Ovary (tissue), 7 donors: ENCODE measurements at regions not wholly inside any gene's neighbourhood (a gene's known extent, or its start where the extent isn't known, plus 50 kb on each side); places are given as distances from the start of the nearest gene placed in this dataset.

Experiments used
- DNase-seq, 5 donors: peaks; one replicate each; pipeline ENCODE4 v3.0.0-alpha.2; 2019 to 2020
- H3K27ac ChIP-seq, 2 donors: fragments of 200-600 bp; one replicate each; pipeline versions ENCODE4 v1.5.1 to v1.8.0; 2019 to 2022
- H3K27me3 ChIP-seq: fragments of 200-600 bp; one replicate; pipeline ENCODE4 v1.8.0; 2022
- H3K36me3 ChIP-seq: fragments of 200-600 bp; sonication (generic); one replicate; pipeline ENCODE4 v1.5.1; 2019
- H3K4me1 ChIP-seq: one replicate; pipeline ENCODE4 v1.8.1; 2013; ENCODE audit warnings: mild to moderate bottlenecking, moderate library complexity; ENCODE audit not compliant: insufficient read depth
- H3K4me3 ChIP-seq: fragments of 200-600 bp; sonication (generic); one replicate; pipeline ENCODE4 v1.5.1; 2017
- H3K9me3 ChIP-seq, 2 donors: fragments of 200-600 bp in 1 of 2; sonication (generic) in 1 of 2; one replicate each; pipeline versions ENCODE4 v1.5.1 to v1.8.1; 2013 to 2019; ENCODE audit warnings: mild to moderate bottlenecking in 1 of 2, moderate library complexity in 1 of 2
- CTCF ChIP-seq, 3 donors: fragments of 450-650 bp in 2 of 3; fragments of 200-600 bp in 1 of 3; IDR thresholded peaks; one replicate each; pipeline versions ENCODE4 v1.5.1 to v1.8.0; 2016 to 2022; ENCODE audit warnings: antibody characterized with exemption in 3 of 3, mild to moderate bottlenecking in 1 of 3
- EP300 ChIP-seq: sonication (generic); formaldehyde crosslinking; IDR thresholded peaks from one replicate; pipeline ENCODE4 v1.6.1; 2017; ENCODE audit warnings: antibody characterized with exemption
- POLR2A ChIP-seq: fragments of 450-650 bp; IDR thresholded peaks from one replicate; pipeline ENCODE4 v1.6.1; 2017; ENCODE audit warnings: antibody characterized with exemption, mild to moderate bottlenecking, moderate library complexity
- WGBS, 3 donors: extraction: QIAGEN DNeasy Blood & Tissue Kit in 1 of 3; methylation state at CpG; one replicate each; pipeline versions ENCODE4 v1.1.5 to v1.1.7; 2013 to 2017; 5-methylcytosine and 5-hydroxymethylcytosine counted together
- intact Hi-C, 4 donors: fragments of 100-400 bp; cut with DNase I; formaldehyde crosslinking; loops; one replicate each; pipeline versions ENCODE4 v1.11.0 to v1.15.1; 2022 to 2023
- donor health status: DM: no; HTN: no; CAD: no; lungs with moderate emphysema.
- donor health status: DM: no; HTN: no; CAD: no.
- donor health status: Bipolar disorder and iron deficiency.
- donor health status: DM: no; HTN: no; CAD: no.
- donor health status: DM: yes; HTN: yes; CAD: no.

DNA sequence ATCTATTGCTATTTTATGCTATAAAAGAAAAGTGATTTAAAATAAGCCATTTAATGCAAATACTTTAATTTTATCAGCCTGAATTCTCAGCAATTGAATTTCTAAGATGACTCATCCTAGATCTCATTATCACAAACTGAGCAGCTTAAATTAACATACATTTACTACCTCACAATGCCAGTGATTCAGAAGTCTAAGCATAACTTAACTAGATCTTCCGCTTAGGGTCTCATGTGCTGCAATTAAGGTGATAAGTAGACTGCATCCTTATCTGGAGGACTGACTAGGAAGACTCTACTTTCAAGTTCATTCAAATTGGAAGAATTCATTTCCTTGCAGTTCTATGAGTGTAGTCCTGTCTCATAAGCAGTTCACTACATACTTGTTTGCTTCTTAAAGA, 286.6 kb downstream of the COL11A1 start:
- H3K9me3 ChIP-seq, result no peaks in the 10 kb centered on the region
- TF ChIP-seq POLR2A, result no peak
- no peak for TF ChIP-seq EP300
- no peak for TF ChIP-seq CTCF (IDR thresholded peaks at IDR 0.05)
- intact Hi-C loops, result no loop called here
- H3K27ac ChIP-seq, result no peak overlapping the region
- H3K4me1 ChIP-seq, result no peaks in the 10 kb centered on the region
- no peak overlapping the region for H3K4me3 ChIP-seq
- DNase-seq, result no peak
- no peaks in the 10 kb centered on the region for H3K27me3 ChIP-seq
- 88 to 96% (median 90%) methylated on average over 1 of the region's 1 CpG for WGBS, 3 donors
- no peaks in the 10 kb centered on the region for H3K36me3 ChIP-seq

GRCh38 chr1:102800406-102800805, 307.9 kb downstream of the COL11A1 start:
- Histone ChIP-seq H3K9me3 (no peaks in the 10 kb centered on the region), H3K4me3 (no peak overlapping the region), H3K27ac (no peak overlapping the region), H3K27me3 (no peaks in the 10 kb centered on the region), H3K4me1 (no peaks in the 10 kb centered on the region), H3K36me3 (no peaks in the 10 kb centered on the region)
- no peak for DNase-seq
- TF ChIP-seq EP300 (no peak), POLR2A (no peak), CTCF (IDR thresholded peaks at IDR 0.05) (no peak)
- WGBS, 3 donors, result 34 to 64% (median 35%) methylated on average over 3 of the region's 3 CpGs
- intact Hi-C loops, result no loop called here

DNA sequence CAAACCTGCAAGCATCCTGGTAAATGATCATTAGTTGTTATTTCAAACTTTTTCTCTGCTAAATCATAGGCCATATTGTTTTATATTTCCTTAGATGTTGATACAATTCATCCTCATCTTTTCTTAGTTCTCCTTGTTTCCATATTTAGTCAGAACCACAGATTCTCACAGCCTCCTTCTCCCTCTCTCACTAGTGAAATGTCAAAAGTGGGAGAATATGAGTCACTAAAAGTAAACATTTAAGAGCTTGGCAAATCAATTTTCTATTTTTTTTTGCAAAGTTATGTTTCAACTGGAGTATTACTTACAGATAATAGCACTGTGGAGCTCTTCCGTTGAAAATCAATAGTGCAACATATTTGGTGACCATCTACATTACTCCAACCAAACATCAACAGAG, 308.8 kb downstream of the COL11A1 start:
- H3K27ac ChIP-seq, result no peak overlapping the region
- no peaks in the 10 kb centered on the region for H3K9me3 ChIP-seq
- no peaks in the 10 kb centered on the region for H3K36me3 ChIP-seq
- WGBS, 3 donors, result 53 to 79% (median 56%) methylated on average over 1 of the region's 1 CpG
- H3K27me3 ChIP-seq, result no peaks in the 10 kb centered on the region
- no peak overlapping the region for H3K4me3 ChIP-seq
- no peak for TF ChIP-seq CTCF (IDR thresholded peaks at IDR 0.05)
- TF ChIP-seq EP300, result no peak
- TF ChIP-seq POLR2A, result no peak
- H3K4me1 ChIP-seq, result no peaks in the 10 kb centered on the region
- DNase-seq, result no peak
- intact Hi-C loops, result no loop called here

- Histone ChIP-seq H3K36me3 (no peaks in the 10 kb centered on the region), H3K27me3 (no peaks in the 10 kb centered on the region), H3K27ac (no peak overlapping the region), H3K4me3 (no peak overlapping the region), H3K9me3 (no peaks in the 10 kb centered on the region), H3K4me1 (no peaks in the 10 kb centered on the region)
- intact Hi-C loops, result no loop called here
- no peak for DNase-seq
- TF ChIP-seq EP300, result no peak
- no peak for TF ChIP-seq POLR2A
Observed at GRCh38 chr1:102798718-102799117, 309.6 kb downstream of the COL11A1 start.

GRCh38 chr1:102796429-102796828, 311.9 kb downstream of the COL11A1 start:
- intact Hi-C loops, result no loop called here
- Histone ChIP-seq H3K27me3 (no peaks in the 10 kb centered on the region), H3K4me1 (no peaks in the 10 kb centered on the region), H3K36me3 (no peaks in the 10 kb centered on the region), H3K9me3 (no peaks in the 10 kb centered on the region), H3K27ac (no peak overlapping the region), H3K4me3 (no peak overlapping the region)
- TF ChIP-seq POLR2A (no peak), CTCF (IDR thresholded peaks at IDR 0.05) (no peak), EP300 (no peak)
- no peak for DNase-seq
